A549 (cell line): ENCODE measurements at regions not wholly inside any gene's neighbourhood (a gene's known extent, or its start where the extent isn't known, plus 50 kb on each side); places are given as distances from the start of the nearest gene placed in this dataset.

Experiments used
- ATAC-seq, 2 experiments: fragments of 200-7000 bp in 1 of 2; fragments of >200 bp in 1 of 2; cut with Nextera tagmentation in 1 of 2; cut with Tn5 transposase in 1 of 2; 3 replicates each; pipeline versions ENCODE4 v1.8.0 to v1.9.1; 2018 to 2020; ENCODE audit warnings: mild to moderate bottlenecking in 1 of 2, moderate library complexity in 1 of 2
- CTCF ChIA-PET: fragments of 300-600 bp; sonication (Branson Sonifier 250); formaldehyde crosslinking; extraction: SDS; loops from one replicate; lab custom pipeline; 2021; ENCODE audit warnings: antibody characterized with exemption, inconsistent platforms; lab: Yijun Ruan, JAX
- POLR2A ChIA-PET: fragments of 350-600 bp; formaldehyde crosslinking; extraction: SDS; loops from one replicate; lab custom pipeline; 2021; ENCODE audit warnings: antibody characterized with exemption, inconsistent platforms; lab: Yijun Ruan, JAX
- DNase-seq, 2 experiments: peaks; one replicate each; pipeline versions ENCODE4 v3.0.0 to v3.0.0-alpha.2; 2011 to 2016; ENCODE audit warnings: low read depth in 1 of 2, low spot score in 1 of 2
- FAIRE-seq: peaks from 2 replicates; lab custom pipeline; 2011; peaks lifted over from hg19 to GRCh38; lab: Jason Lieb, UNC
- H3K27ac ChIP-seq, 2 experiments: fragments of >200 bp; sonication (Bioruptor Twin); formaldehyde crosslinking; 3 replicates each; pipeline ENCODE4 v1.5.1; 2016 to 2017
- H3K4me1 ChIP-seq: fragments of >200 bp; sonication (Bioruptor Twin); formaldehyde crosslinking; 3 replicates; pipeline ENCODE4 v1.6.1; 2016
- H3K4me2 ChIP-seq: fragments of >200 bp; sonication (Bioruptor Twin); formaldehyde crosslinking; 3 replicates; pipeline ENCODE4 v1.6.1; 2016
- H3K4me3 ChIP-seq: fragments of >200 bp; sonication (Bioruptor Twin); formaldehyde crosslinking; 3 replicates; pipeline ENCODE4 v1.5.1; 2016
- H3K9me3 ChIP-seq: fragments of >200 bp; sonication (Bioruptor Twin); formaldehyde crosslinking; 3 replicates; pipeline ENCODE4 v1.6.1; 2016
- ATOH8 ChIP-seq: fragments of 250-450 bp; sonication (Bioruptor Pico); IDR thresholded peaks from 2 replicates; pipeline ENCODE4 v1.5.0; 2020; ENCODE audit warnings: low read depth, mild to moderate bottlenecking, moderate library complexity
- ESRRA ChIP-seq: fragments of 150-350 bp; IDR thresholded peaks from 2 replicates; pipeline ENCODE4 v1.6.1; 2014; ENCODE audit warnings: mild to moderate bottlenecking, low read length, borderline replicate concordance
- FOSB ChIP-seq: fragments of 250-450 bp; sonication (Bioruptor Pico); IDR thresholded peaks from 2 replicates; pipeline ENCODE4 v1.5.0; 2020; ENCODE audit warnings: mild to moderate bottlenecking, moderate library complexity
- GATA3 ChIP-seq: IDR thresholded peaks from 2 replicates; pipeline ENCODE4 v1.6.1; 2012; ENCODE audit warnings: borderline replicate concordance
- HEYL ChIP-seq: fragments of 250-450 bp; sonication (Bioruptor Pico); IDR thresholded peaks from 2 replicates; pipeline ENCODE4 v1.8.0; 2021; ENCODE audit warnings: mild to moderate bottlenecking, moderate library complexity
- HOXB13 ChIP-seq: fragments of 250-450 bp; sonication (Bioruptor Pico); IDR thresholded peaks from 2 replicates; pipeline ENCODE4 v1.5.0; 2020; ENCODE audit warnings: low read depth, mild to moderate bottlenecking, moderate library complexity
- JUN ChIP-seq, 2 experiments: fragments of >200 bp; sonication (Bioruptor Twin); formaldehyde crosslinking; IDR thresholded peaks; 2 replicates in 1 of 2; 3 replicates in 1 of 2; pipeline ENCODE4 v1.6.1; 2016 to 2017
- JUNB ChIP-seq: fragments of >200 bp; sonication (Bioruptor Twin); formaldehyde crosslinking; IDR thresholded peaks from 2 replicates; pipeline ENCODE4 v1.6.1; 2016
- NPAS2 ChIP-seq: fragments of 250-450 bp; sonication (Bioruptor Pico); IDR thresholded peaks from 2 replicates; pipeline ENCODE4 v1.8.0; 2022; ENCODE audit warnings: mild to moderate bottlenecking, moderate library complexity, borderline replicate concordance
- POLR2A ChIP-seq: IDR thresholded peaks from 2 replicates; pipeline ENCODE4 v1.6.1; 2012; ENCODE audit warnings: mild to moderate bottlenecking, low read length
- RARB ChIP-seq: fragments of 250-450 bp; sonication (Bioruptor Pico); IDR thresholded peaks from 2 replicates; pipeline ENCODE4 v1.8.0; 2021; ENCODE audit warnings: mild to moderate bottlenecking, moderate library complexity
- REST ChIP-seq: fragments of 200-600 bp; sonication (generic); IDR thresholded peaks from 2 replicates; pipeline ENCODE4 v1.6.1; 2016; ENCODE audit warnings: antibody characterized with exemption, mild to moderate bottlenecking, moderate library complexity
- RNF2 ChIP-seq: fragments of 200-600 bp; sonication (generic); IDR thresholded peaks from 2 replicates; pipeline ENCODE4 v1.6.1; 2016; ENCODE audit warnings: low read depth, mild to moderate bottlenecking, antibody characterized with exemption, moderate library complexity, borderline replicate concordance
- TFCP2L1 ChIP-seq: fragments of 250-450 bp; sonication (Bioruptor Pico); IDR thresholded peaks from 2 replicates; pipeline ENCODE4 v1.5.0; 2021; ENCODE audit warnings: mild to moderate bottlenecking
- ZC3H11A ChIP-seq: fragments of 450-650 bp; IDR thresholded peaks from 2 replicates; pipeline ENCODE4 v1.6.1; 2014; ENCODE audit warnings: antibody characterized with exemption, mild to moderate bottlenecking
- WGBS: methylation state at CpG from one replicate; pipeline ENCODE4 v1.1.6; 2017; ENCODE audit errors: missing lambda C conversion rate; 5-methylcytosine and 5-hydroxymethylcytosine counted together
- TF ChIP-seq, protein P1 (sequence below): fragments of >200 bp; sonication (Bioruptor Twin); formaldehyde crosslinking; IDR thresholded peaks from 3 replicates; pipeline ENCODE4 v1.6.1; 2016
- TF ChIP-seq, protein P2 (sequence below): fragments of >200 bp; sonication (Bioruptor Twin); formaldehyde crosslinking; IDR thresholded peaks from 3 replicates; pipeline ENCODE4 v1.5.1; 2016

GRCh38 chr3:139198929-139199328 is 144.9 kb upstream of the MRPS22 start:
- no peak overlapping the region for H3K4me3 ChIP-seq
- POLR2A ChIA-PET, result no interaction called here
- H3K4me2 ChIP-seq, result no peak overlapping the region
- H3K27ac ChIP-seq, result no peak overlapping the region
- WGBS, result 64% methylated on average over 2 of the region's 2 CpGs
- no peaks in the 10 kb centered on the region for H3K4me1 ChIP-seq
- no peak for ATAC-seq
- no peak for TF ChIP-seq GATA3
- TF ChIP-seq, protein P1, sequence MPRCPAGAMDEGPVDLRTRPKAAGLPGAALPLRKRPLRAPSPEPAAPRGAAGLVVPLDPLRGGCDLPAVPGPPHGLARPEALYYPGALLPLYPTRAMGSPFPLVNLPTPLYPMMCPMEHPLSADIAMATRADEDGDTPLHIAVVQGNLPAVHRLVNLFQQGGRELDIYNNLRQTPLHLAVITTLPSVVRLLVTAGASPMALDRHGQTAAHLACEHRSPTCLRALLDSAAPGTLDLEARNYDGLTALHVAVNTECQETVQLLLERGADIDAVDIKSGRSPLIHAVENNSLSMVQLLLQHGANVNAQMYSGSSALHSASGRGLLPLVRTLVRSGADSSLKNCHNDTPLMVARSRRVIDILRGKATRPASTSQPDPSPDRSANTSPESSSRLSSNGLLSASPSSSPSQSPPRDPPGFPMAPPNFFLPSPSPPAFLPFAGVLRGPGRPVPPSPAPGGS, result no peak
- TF ChIP-seq FOSB (CRISPR knock-in tag), result no peak
- TF ChIP-seq JUN (IDR thresholded peaks at IDR 0.05), result no peak
- no peak for TF ChIP-seq NPAS2 (CRISPR knock-in tag)
- TF ChIP-seq, all 56 proteins: peak for 0
- FAIRE-seq (no peak), DNase-seq (no peak)
- H3K9me3 ChIP-seq, result no peaks in the 10 kb centered on the region
- CTCF ChIA-PET, result interaction anchor here (1.4 kb wide), 1 partner anchor 130 kb away, joined by 4 read pairs; no protein-coding TSS in a partner anchor

DNA sequence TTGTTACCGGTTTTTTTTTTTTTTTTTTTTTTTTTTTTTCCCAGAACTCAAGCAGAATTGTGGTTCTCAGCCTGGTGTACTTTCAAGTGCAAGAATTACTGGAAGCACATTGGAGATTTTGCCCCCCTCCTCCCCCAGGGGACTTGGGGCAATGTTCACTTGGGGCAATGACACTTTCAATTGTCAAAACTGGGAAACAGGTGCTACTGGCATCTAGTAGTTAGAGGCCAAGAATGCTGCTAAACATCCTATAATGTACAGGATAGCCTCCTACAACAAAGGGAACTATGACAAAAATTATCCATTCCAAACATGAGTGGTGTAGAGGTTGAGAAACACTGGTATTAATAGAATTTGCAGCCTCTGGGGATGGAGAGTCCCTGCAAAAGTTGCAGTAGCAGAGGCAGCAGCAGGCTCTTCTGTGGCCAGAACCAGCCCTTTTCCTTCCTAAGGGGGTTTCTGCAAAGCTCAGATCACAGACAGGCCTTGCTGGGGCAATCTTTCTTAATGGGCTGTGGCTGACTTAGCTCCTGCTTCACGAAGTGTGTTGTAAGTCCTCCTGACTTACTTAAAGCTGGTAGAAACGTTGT is 144.3 kb upstream of the MRPS22 start:
- Histone ChIP-seq H3K4me3 (no peak overlapping the region), H3K4me1 (no peaks in the 10 kb centered on the region), H3K9me3 (no peaks in the 10 kb centered on the region), H3K4me2 (no peak overlapping the region), H3K27ac (no peak overlapping the region)
- WGBS, result 5% methylated on average over 3 of the region's 3 CpGs
- ATAC-seq, result no peak
- ChIA-PET POLR2A (no interaction called here), CTCF (no interaction called here)
- no peak for TF ChIP-seq JUNB
- no peak for TF ChIP-seq RARB (CRISPR knock-in tag)
- TF ChIP-seq, protein P2, sequence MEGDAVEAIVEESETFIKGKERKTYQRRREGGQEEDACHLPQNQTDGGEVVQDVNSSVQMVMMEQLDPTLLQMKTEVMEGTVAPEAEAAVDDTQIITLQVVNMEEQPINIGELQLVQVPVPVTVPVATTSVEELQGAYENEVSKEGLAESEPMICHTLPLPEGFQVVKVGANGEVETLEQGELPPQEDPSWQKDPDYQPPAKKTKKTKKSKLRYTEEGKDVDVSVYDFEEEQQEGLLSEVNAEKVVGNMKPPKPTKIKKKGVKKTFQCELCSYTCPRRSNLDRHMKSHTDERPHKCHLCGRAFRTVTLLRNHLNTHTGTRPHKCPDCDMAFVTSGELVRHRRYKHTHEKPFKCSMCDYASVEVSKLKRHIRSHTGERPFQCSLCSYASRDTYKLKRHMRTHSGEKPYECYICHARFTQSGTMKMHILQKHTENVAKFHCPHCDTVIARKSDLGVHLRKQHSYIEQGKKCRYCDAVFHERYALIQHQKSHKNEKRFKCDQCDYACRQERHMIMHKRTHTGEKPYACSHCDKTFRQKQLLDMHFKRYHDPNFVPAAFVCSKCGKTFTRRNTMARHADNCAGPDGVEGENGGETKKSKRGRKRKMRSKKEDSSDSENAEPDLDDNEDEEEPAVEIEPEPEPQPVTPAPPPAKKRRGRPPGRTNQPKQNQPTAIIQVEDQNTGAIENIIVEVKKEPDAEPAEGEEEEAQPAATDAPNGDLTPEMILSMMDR, result no peak
- TF ChIP-seq ZC3H11A, result no peak
- TF ChIP-seq ESRRA, result no peak
- no peak for TF ChIP-seq TFCP2L1 (CRISPR knock-in tag)
- no peak for TF ChIP-seq RNF2
- no peak for TF ChIP-seq HEYL (CRISPR knock-in tag)
- no peak for TF ChIP-seq REST
- TF ChIP-seq ATOH8, result no peak
- TF ChIP-seq HOXB13 (CRISPR knock-in tag), result no peak
- no peak for TF ChIP-seq POLR2A
- FAIRE-seq, result no peak
- no peak for DNase-seq
